Adrenal gland (tissue), 9 donors: ENCODE measurements at regions not wholly inside any gene's neighbourhood (a gene's known extent, or its start where the extent isn't known, plus 50 kb on each side); places are given as distances from the start of the nearest gene placed in this dataset.

Experiments
- DNase-seq, 7 donors: peaks; one replicate each; pipeline ENCODE4 v3.0.0-alpha.2; 2019 to 2020
- H3K27ac ChIP-seq, 5 donors: fragments of 200-600 bp; sonication (generic) in 4 of 5; 1 replicate in 3 of 5; 2 replicates in 2 of 5; pipeline versions ENCODE4 v1.5.1 to v1.8.0; 2016 to 2020; ENCODE audit warnings: mild to moderate bottlenecking in 1 of 5
- H3K27me3 ChIP-seq: fragments of 200-600 bp; 2 replicates; pipeline ENCODE4 v1.8.0; 2021
- H3K36me3 ChIP-seq, 2 donors: fragments of 200-600 bp; replicated peaks in 1 of 2; 1 replicate in 1 of 2; 2 replicates in 1 of 2; pipeline versions ENCODE4 v1.5.1 to v1.8.0; 2018 to 2022
- H3K4me1 ChIP-seq, 2 donors: fragments of 200-600 bp; replicated peaks in 1 of 2; 1 replicate in 1 of 2; 2 replicates in 1 of 2; pipeline versions ENCODE4 v1.5.1 to v1.8.0; 2018 to 2021
- H3K4me3 ChIP-seq, 4 donors: fragments of 200-600 bp; sonication (generic) in 3 of 4; one replicate each; pipeline ENCODE4 v1.5.1; 2016 to 2018
- H3K9me3 ChIP-seq, 3 donors: fragments of 200-600 bp; sonication (generic) in 1 of 3; replicated peaks in 1 of 3; 1 replicate in 2 of 3; 2 replicates in 1 of 3; pipeline versions ENCODE4 v1.5.1 to v1.8.0; 2016 to 2021
- CTCF ChIP-seq, 6 experiments: fragments of 450-650 bp in 4 of 6; fragments of 200-600 bp in 2 of 6; sonication (generic) in 1 of 6; IDR thresholded peaks; 1 replicate in 5 of 6; 2 replicates in 1 of 6; pipeline versions ENCODE4 v1.5.1 to v1.8.0; 2016 to 2021; ENCODE audit warnings: antibody characterized with exemption in 6 of 6, mild to moderate bottlenecking in 2 of 6, moderate library complexity in 1 of 6
- POLR2A ChIP-seq, 2 donors: fragments of 450-650 bp; IDR thresholded peaks; one replicate each; pipeline ENCODE4 v1.6.1; 2017; ENCODE audit warnings: antibody characterized with exemption in 2 of 2, mild to moderate bottlenecking in 2 of 2, moderate library complexity in 1 of 2
- WGBS, 4 donors: extraction: QIAGEN DNeasy Blood & Tissue Kit in 2 of 4; methylation state at CpG; one replicate each; pipeline versions ENCODE4 v1.1.5 to v1.1.7; 2013 to 2017; 5-methylcytosine and 5-hydroxymethylcytosine counted together
- intact Hi-C, 2 donors: fragments of 100-400 bp; cut with DNase I; formaldehyde crosslinking; loops; one replicate each; pipeline versions ENCODE4 v1.14.1 to v1.15.0; 2022 to 2023
- donor health status: healthy with polysubstance abuse.
- donor health status: Bipolar disorder and iron deficiency.
- donor health status: DM: yes; HTN: yes; CAD: no.
- donor health status: DM: no; HTN: no; CAD: no.
- donor health status: DM: no; HTN: no; CAD: no.

GRCh38 chr3:139106013-139106932 lies 61.6 kb upstream of the PRR23C start:
- no peaks in the 10 kb centered on the region for H3K36me3 ChIP-seq
- no peaks in the 10 kb centered on the region for H3K9me3 ChIP-seq
- TF ChIP-seq POLR2A (IDR thresholded peaks at IDR 0.05) = no peak
- TF ChIP-seq CTCF (IDR thresholded peaks at IDR 0.05) = no peak
- 78 to 93% (median 83%) methylated on average over 5 to 7 of the region's 7 CpGs for WGBS, 4 donors
- H3K4me1 ChIP-seq = no peaks in the 10 kb centered on the region
- H3K4me3 ChIP-seq = no peak overlapping the region
- intact Hi-C loops = no loop called here
- DNase-seq = no peak
- H3K27ac ChIP-seq = no peak overlapping the region
- no peaks in the 10 kb centered on the region for H3K27me3 ChIP-seq

- TF ChIP-seq CTCF (IDR thresholded peaks at IDR 0.05) (no peak), POLR2A (IDR thresholded peaks at IDR 0.05) (no peak)
- H3K9me3 ChIP-seq = no peaks in the 10 kb centered on the region
- intact Hi-C loops = no loop called here
- WGBS, 4 donors = 78 to 98% (median 85%) methylated on average over 6 to 13 of the region's 13 CpGs
- peak in 1 of 7 donors; percentile 11 for DNase-seq
- H3K4me3 ChIP-seq = no peak overlapping the region
- no peaks in the 10 kb centered on the region for H3K27me3 ChIP-seq
- H3K27ac ChIP-seq = no peak overlapping the region
- H3K36me3 ChIP-seq = no peaks in the 10 kb centered on the region
- H3K4me1 ChIP-seq = no peaks in the 10 kb centered on the region
These were observed 62.9 kb upstream of the PRR23C start for GRCh38 chr3:139107424-139108252.

GRCh38 chr3:139108253-139108969 lies 63.7 kb upstream of the PRR23C start:
- TF ChIP-seq CTCF (IDR thresholded peaks at IDR 0.05) (no peak), POLR2A (IDR thresholded peaks at IDR 0.05) (no peak)
- Histone ChIP-seq H3K4me3 (no peak overlapping the region), H3K27me3 (no peaks in the 10 kb centered on the region), H3K27ac (no peak overlapping the region), H3K36me3 (no peaks in the 10 kb centered on the region), H3K4me1 (no peaks in the 10 kb centered on the region), H3K9me3 (no peaks in the 10 kb centered on the region)
- 85 to 95% (median 88%) methylated on average over 3 to 4 of the region's 4 CpGs for WGBS, 4 donors
- intact Hi-C loops = no loop called here
- DNase-seq = no peak

GRCh38 chr3:139109271-139109670 lies 64.6 kb upstream of the PRR23C start:
- no peak overlapping the region for H3K4me3 ChIP-seq
- no peaks in the 10 kb centered on the region for H3K36me3 ChIP-seq
- H3K27ac ChIP-seq = no peak overlapping the region
- H3K27me3 ChIP-seq = no peaks in the 10 kb centered on the region
- WGBS, 4 donors = 77 to 92% (median 86%) methylated on average over 4 to 5 of the region's 5 CpGs
- H3K4me1 ChIP-seq = no peaks in the 10 kb centered on the region
- intact Hi-C loops = no loop called here
- TF ChIP-seq POLR2A (IDR thresholded peaks at IDR 0.05) (no peak), CTCF (IDR thresholded peaks at IDR 0.05) (no peak)
- peak in 1 of 7 donors; percentile 24 for DNase-seq
- H3K9me3 ChIP-seq = no peaks in the 10 kb centered on the region
